Ascending aorta (tissue), 2 donors: ENCODE measurements at regions not wholly inside any gene's neighbourhood (a gene's known extent, or its start where the extent isn't known, plus 50 kb on each side); places are given as distances from the start of the nearest gene placed in this dataset.

Experiments
- DNase-seq, 2 donors: peaks; one replicate each; pipeline ENCODE4 v3.0.0-alpha.2; 2019; ENCODE audit warnings: low spot score in 2 of 2
- H3K27ac ChIP-seq, 2 donors: fragments of 200-600 bp; sonication (generic); one replicate each; pipeline ENCODE4 v1.5.1; 2016 to 2017; ENCODE audit warnings: mild to moderate bottlenecking in 1 of 2
- H3K27me3 ChIP-seq: fragments of 200-600 bp; sonication (generic); one replicate; pipeline ENCODE4 v1.5.1; 2017
- H3K36me3 ChIP-seq, 2 donors: fragments of 200-600 bp; sonication (generic); one replicate each; pipeline ENCODE4 v1.5.1; 2016
- H3K4me1 ChIP-seq, 2 donors: fragments of 200-600 bp; sonication (generic); one replicate each; pipeline ENCODE4 v1.5.1; 2016 to 2017; ENCODE audit warnings: mild to moderate bottlenecking in 1 of 2
- H3K4me3 ChIP-seq, 2 donors: fragments of 200-600 bp; sonication (generic); one replicate each; pipeline ENCODE4 v1.5.1; 2016 to 2017; ENCODE audit warnings: mild to moderate bottlenecking in 1 of 2
- H3K9me3 ChIP-seq, 2 donors: fragments of 200-600 bp; sonication (generic); one replicate each; pipeline ENCODE4 v1.5.1; 2016
- intact Hi-C: fragments of 100-400 bp; cut with DNase I; formaldehyde crosslinking; loops from one replicate; pipeline ENCODE4 v1.15.1; 2023
- TF ChIP-seq, protein P1 (sequence below), 3 experiments: fragments of 200-600 bp in 2 of 3; fragments of 450-650 bp in 1 of 3; sonication (generic) in 2 of 3; IDR thresholded peaks; one replicate each; pipeline ENCODE4 v1.5.1; 2016 to 2019; ENCODE audit warnings: antibody characterized with exemption in 3 of 3, mild to moderate bottlenecking in 1 of 3, moderate library complexity in 1 of 3

DNA sequence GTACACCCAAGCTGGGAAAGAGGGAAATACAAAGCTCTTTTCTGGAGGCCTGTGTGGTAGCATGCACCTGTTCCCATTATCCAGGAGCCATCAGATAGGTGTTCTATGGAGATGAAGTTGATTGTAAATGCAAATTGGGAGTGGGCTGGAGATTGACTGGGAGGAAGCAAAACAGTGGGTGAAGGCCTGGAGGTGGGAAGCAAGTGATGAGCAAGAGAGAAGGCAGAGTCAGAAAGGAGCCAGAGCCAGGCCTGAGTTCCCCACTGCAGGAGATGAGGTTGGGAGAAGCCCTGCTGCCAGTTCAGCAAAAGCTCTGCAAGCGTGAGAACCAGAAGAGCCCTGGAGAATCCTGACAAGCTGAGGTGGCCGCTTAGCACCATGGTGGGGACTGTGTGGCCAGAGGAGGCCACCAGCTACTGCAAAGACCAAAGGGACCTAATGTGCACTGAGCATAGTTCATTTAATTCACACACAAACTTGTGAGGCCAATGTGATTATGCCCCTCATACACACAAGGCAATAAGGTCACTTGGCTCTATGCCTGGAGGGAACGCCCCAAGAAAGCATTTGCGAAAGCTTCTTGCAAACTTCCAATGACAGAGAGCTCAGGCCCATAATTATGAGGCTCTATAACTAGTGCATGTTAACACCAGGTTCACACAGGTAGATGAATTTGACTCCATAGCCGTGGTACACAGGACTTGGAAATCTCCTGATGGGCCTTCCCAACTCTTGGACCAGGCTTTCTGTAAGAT lies 73.0 kb upstream of the GRIK3 start:
- intact Hi-C loops, result no loop called here
- H3K27me3 ChIP-seq, result no peaks in the 10 kb centered on the region

DNA sequence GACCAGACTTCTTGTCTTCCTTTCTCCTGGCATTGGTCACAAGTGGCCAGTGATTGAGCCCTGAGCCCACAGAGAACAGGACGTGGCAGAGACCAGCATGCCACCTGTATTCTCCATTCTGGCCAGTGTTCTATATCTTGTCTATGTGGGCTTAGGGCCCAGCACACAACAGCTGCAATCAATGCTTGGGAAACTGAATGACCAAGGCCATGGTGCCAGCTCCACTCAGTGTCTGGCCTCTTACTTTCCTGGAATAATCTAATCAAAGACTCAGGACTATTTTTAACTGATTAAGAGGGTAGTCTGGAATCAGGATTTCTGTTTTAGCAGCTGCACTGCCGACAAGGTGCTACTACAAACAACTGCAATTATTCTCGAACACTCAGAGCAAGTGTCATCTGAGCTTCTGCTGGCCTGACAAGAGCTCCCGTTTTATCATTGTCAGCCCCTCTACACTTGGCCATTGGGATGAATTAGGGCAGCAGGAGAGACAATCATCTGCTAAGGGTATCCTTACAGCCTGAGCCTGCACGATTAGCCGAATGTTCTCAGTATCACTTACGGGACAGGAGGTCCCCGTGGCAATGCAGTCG lies 74.4 kb upstream of the GRIK3 start:
- H3K27me3 ChIP-seq, result no peaks in the 10 kb centered on the region
- H3K9me3 ChIP-seq, result no peaks in the 10 kb centered on the region
- H3K36me3 ChIP-seq, result no peaks in the 10 kb centered on the region
- H3K4me1 ChIP-seq, result no peaks in the 10 kb centered on the region
- no peak for DNase-seq
- no peak overlapping the region for H3K27ac ChIP-seq
- TF ChIP-seq, protein P1, sequence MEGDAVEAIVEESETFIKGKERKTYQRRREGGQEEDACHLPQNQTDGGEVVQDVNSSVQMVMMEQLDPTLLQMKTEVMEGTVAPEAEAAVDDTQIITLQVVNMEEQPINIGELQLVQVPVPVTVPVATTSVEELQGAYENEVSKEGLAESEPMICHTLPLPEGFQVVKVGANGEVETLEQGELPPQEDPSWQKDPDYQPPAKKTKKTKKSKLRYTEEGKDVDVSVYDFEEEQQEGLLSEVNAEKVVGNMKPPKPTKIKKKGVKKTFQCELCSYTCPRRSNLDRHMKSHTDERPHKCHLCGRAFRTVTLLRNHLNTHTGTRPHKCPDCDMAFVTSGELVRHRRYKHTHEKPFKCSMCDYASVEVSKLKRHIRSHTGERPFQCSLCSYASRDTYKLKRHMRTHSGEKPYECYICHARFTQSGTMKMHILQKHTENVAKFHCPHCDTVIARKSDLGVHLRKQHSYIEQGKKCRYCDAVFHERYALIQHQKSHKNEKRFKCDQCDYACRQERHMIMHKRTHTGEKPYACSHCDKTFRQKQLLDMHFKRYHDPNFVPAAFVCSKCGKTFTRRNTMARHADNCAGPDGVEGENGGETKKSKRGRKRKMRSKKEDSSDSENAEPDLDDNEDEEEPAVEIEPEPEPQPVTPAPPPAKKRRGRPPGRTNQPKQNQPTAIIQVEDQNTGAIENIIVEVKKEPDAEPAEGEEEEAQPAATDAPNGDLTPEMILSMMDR (IDR thresholded peaks at IDR 0.05), result no peak
- no peak overlapping the region for H3K4me3 ChIP-seq
- intact Hi-C loops, result no loop called here

More for the DNA sequence above, 73.0 kb upstream of the GRIK3 start:
- TF ChIP-seq, protein P1 (IDR thresholded peaks at IDR 0.05), result no peak
- no peak overlapping the region for H3K4me3 ChIP-seq
- no peaks in the 10 kb centered on the region for H3K4me1 ChIP-seq
- no peak overlapping the region for H3K27ac ChIP-seq
- no peak for DNase-seq
- H3K9me3 ChIP-seq, result no peaks in the 10 kb centered on the region
- H3K36me3 ChIP-seq, result no peaks in the 10 kb centered on the region

DNA sequence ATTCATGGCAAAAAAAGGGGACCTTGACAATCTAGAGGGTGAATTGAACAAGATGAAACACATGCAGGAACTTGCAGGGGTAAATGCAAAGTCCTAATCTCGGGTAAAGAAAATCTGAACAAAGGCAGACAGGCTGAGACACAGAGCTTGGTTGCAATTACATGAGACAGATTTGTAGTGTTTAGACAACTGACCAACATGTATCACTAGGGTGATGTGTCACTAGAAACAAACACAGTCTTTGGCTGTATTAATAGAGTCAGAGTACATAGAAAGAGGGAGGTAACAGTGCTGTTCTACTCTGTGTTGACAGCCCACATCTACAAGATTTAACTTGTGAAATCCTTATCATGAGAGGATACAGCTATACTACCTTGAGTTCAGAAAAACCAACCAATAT lies 78.1 kb upstream of the GRIK3 start:
- Histone ChIP-seq H3K4me3 (no peak overlapping the region), H3K27ac (no peak overlapping the region), H3K27me3 (no peaks in the 10 kb centered on the region), H3K9me3 (no peaks in the 10 kb centered on the region), H3K4me1 (no peaks in the 10 kb centered on the region), H3K36me3 (no peaks in the 10 kb centered on the region)
- intact Hi-C loops, result no loop called here
- DNase-seq, result no peak
- TF ChIP-seq, protein P1 (IDR thresholded peaks at IDR 0.05), result no peak

DNA sequence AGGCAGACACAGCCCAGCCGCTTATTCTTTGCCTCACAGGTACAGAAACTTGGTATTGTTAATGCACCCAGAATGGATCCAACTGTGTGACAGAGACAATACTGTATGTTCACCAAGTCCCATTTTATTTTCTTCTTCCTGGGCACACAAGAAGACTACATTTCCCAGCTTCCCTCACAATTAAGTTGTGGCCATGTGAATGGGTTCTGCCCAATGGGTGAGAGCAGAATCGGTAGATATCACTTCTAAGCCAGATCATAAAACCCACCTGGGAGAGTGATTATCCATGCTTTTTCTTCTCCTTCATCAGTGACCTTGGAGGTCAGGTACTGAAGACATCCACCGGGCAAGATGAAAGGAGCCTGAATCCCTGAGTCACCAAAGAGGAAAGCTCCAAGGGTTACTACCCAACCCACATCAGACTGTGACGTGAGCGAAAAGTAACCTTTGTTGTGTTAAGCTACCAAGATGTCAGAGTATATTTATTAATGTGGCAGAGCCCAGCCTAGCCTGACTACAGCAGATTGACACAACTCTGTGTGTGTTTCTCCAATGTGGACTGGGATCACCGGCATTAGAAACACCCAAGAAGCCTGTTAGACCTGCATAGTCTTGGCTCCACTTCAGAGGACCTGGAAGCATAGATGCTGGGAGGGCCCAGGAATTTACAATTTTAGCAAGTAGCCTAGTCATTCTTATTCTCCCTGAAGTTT lies 79.1 kb upstream of the GRIK3 start:
- DNase-seq, result no peak
- Histone ChIP-seq H3K4me3 (no peak overlapping the region), H3K27me3 (no peaks in the 10 kb centered on the region), H3K36me3 (no peaks in the 10 kb centered on the region), H3K27ac (no peak overlapping the region), H3K9me3 (no peaks in the 10 kb centered on the region), H3K4me1 (no peaks in the 10 kb centered on the region)
- intact Hi-C loops, result no loop called here
- TF ChIP-seq, protein P1 (IDR thresholded peaks at IDR 0.05), result no peak

DNA sequence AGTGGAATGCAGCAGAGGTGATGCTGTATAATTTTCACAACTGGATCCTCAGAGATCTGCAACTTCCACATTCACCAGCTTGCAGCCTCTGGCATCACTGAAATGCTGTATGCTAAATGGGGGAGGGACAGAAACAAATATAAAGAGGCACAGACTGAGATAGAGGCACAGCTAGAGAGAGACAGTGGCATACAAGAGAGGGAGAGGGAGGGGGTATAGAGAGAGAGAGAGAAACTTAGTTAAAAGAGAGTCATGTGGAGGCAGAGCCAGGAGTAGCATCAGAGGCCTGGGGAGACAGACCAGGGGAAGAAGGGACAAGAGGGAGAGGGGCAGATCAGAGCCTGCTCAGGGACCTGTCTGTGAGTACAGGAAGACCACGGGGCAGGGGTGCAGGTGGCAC lies 84.5 kb upstream of the GRIK3 start:
- intact Hi-C loops, result no loop called here
- Histone ChIP-seq H3K4me1 (no peaks in the 10 kb centered on the region), H3K36me3 (no peaks in the 10 kb centered on the region), H3K27ac (no peak overlapping the region), H3K27me3 (no peaks in the 10 kb centered on the region), H3K4me3 (no peak overlapping the region), H3K9me3 (no peaks in the 10 kb centered on the region)
- DNase-seq, result no peak
- TF ChIP-seq, protein P1 (IDR thresholded peaks at IDR 0.05), result no peak
